ENCODE measurements at regions not wholly inside any gene's neighbourhood (a gene's known extent, or its start where the extent isn't known, plus 50 kb on each side); places are given as distances from the start of the nearest gene placed in this dataset.

GRCh38 chr5:143976055-143976454 lies 164.1 kb downstream of the HMHB1 start:
- Histone ChIP-seq H2BK120ac (ENCODE audit: low read depth, low read length, poor library complexity, severe bottlenecking) (no peak overlapping the region), H3K27ac (ENCODE audit: insufficient read length, low read depth, low read length) (no peak overlapping the region), H3K79me1 (ENCODE audit: insufficient read depth, low read depth, low read length, poor library complexity, severe bottlenecking) (no peaks in the 10 kb centered on the region), H3K18ac (ENCODE audit: insufficient read length, low read depth, low read length) (no peak overlapping the region), H3K56ac (ENCODE audit: insufficient read length, low read depth, low read length) (no peak overlapping the region), H2AFZ (ENCODE audit: low read length) (no peak overlapping the region), H3K9me3 (ENCODE audit: control insufficient read depth, low read depth, low read length) (no peaks in the 10 kb centered on the region), H2BK5ac (ENCODE audit: insufficient read length, low read length) (no peak overlapping the region), H3K4me2 (ENCODE audit: insufficient read depth, insufficient read length, low read length) (no peak overlapping the region), H4K20me1 (ENCODE audit: control insufficient read depth, insufficient read depth, insufficient read length) (no peaks in the 10 kb centered on the region), H4K8ac (replicated peaks; ENCODE audit: insufficient read length, low read depth, low read length) (no peak overlapping the region), H2BK12ac (ENCODE audit: insufficient read length, low read depth, low read length) (no peak overlapping the region), H4K91ac (ENCODE audit: insufficient read length, low read depth, low read length) (no peak overlapping the region), H3K27me3 (ENCODE audit: insufficient read depth, low read length) (no peaks in the 10 kb centered on the region), H3K9ac (ENCODE audit: extremely low read depth, insufficient read length, low read length) (no peak overlapping the region), H3K4ac (ENCODE audit: low read depth, low read length) (no peak overlapping the region), H3K23me2 (ENCODE audit: insufficient read length, low read depth, low read length, poor library complexity, severe bottlenecking) (no peaks in the 10 kb centered on the region), H3K79me2 (ENCODE audit: insufficient read depth, low read length) (no peaks in the 10 kb centered on the region), H3K23ac (ENCODE audit: insufficient read length, low read depth, low read length) (no peak overlapping the region), H4K5ac (ENCODE audit: insufficient read length, low read depth, low read length) (no peak overlapping the region), H2AK5ac (ENCODE audit: insufficient read length, low read length) (no peak overlapping the region), H3K4me1 (ENCODE audit: insufficient read depth, low read length) (no peaks in the 10 kb centered on the region; the same call in 1 of the 2 replicates), H3K14ac (ENCODE audit: insufficient read depth, low read length) (no peak overlapping the region), H3T11ph (ENCODE audit: low read length) (no peak overlapping the region), H2BK15ac (ENCODE audit: low read depth, low read length) (no peak overlapping the region), H2BK20ac (ENCODE audit: low read depth, low read length, poor library complexity, severe bottlenecking) (no peak overlapping the region)
- Mint-ChIP-seq H3K36me3 (ENCODE audit: insufficient read depth in 1 of 3, low read depth in 3 of 3) (no peaks in the 10 kb centered on the region), H3K27me3 (ENCODE audit: low read depth) (no peaks in the 10 kb centered on the region), H3K4me1 (peaks cover 0 to 7% of the 10 kb centered on the region in 2 experiments; a peak in 1 of 4 replicates), H3K27ac (no peak overlapping the region), H3K9me3 (no peaks in the 10 kb centered on the region; a peak in 2 of 5 replicates), H3K4me3 (no peak overlapping the region)
- DNase-seq: no peak
- TF ChIP-seq CTCF (conservative IDR thresholded peaks at IDR 0.05): no peak
- no CpG with 5 or more reads among the region's 1 CpG for WGBS (ENCODE audit: extremely low coverage, insufficient read length, low lambda C conversion rate)
